ENCODE measurements at regions not wholly inside any gene's neighbourhood (a gene's known extent, or its start where the extent isn't known, plus 50 kb on each side); places are given as distances from the start of the nearest gene placed in this dataset.

DNA sequence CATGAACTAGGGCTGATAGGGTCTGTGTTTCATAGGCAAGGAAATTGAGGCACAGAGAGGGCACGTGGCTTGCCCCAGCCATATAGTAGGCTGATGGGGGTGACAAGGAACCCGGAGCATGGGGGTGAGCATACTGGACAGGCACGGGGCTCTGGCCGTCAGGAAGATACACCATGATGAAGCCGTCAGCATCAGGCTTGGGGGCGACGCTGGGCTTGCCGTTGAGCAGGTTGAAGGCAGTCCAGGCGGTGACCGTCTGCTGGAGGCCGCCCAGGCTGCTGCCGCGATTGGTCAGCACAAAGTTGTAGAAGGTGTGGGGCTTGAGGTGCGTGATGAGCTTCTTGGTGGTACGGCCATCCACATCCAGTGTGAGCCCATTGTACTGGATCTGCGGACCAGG lies 119.7 kb downstream of the PTPRS start:
- TF ChIP-seq ZNF274 (IDR thresholded peaks at IDR 0.05; ENCODE audit: borderline replicate concordance, extremely low read depth, low read length) (no peak), TCF12 (IDR thresholded peaks at IDR 0.05; ENCODE audit: low read depth, low read length) (no peak), EZH2 (IDR thresholded peaks at IDR 0.05; ENCODE audit: low read depth, low read length, severe bottlenecking) (no peak), GABPA (IDR thresholded peaks at IDR 0.05; ENCODE audit: borderline replicate concordance, insufficient read depth, low read length) (no peak), JUND (IDR thresholded peaks at IDR 0.05; ENCODE audit: low read length) (no peak), POLR2A (IDR thresholded peaks at IDR 0.05; ENCODE audit: control extremely low read depth in 1 of 2, low read depth in 2 of 2, low read length in 2 of 2) (no peak), POLR2AphosphoS5 (IDR thresholded peaks at IDR 0.05; ENCODE audit: low read depth, low read length) (no peak), EP300 (IDR thresholded peaks at IDR 0.05; ENCODE audit: borderline replicate concordance in 1 of 2, low read depth in 2 of 2, low read length in 2 of 2) (no peak), NRF1 (IDR thresholded peaks at IDR 0.05; ENCODE audit: low read depth, low read length) (no peak), YY1 (IDR thresholded peaks at IDR 0.05; ENCODE audit: low read depth, low read length) (no peak), PHF8 (conservative IDR thresholded peaks at IDR 0.05; ENCODE audit: low read depth, low read length) (no peak), SIN3A (conservative IDR thresholded peaks at IDR 0.05 in 1 of 2, IDR thresholded peaks at IDR 0.05 in 1 of 2; ENCODE audit: low read depth in 1 of 2, low read length in 2 of 2) (no peak)
- TF ChIP-seq, protein P1, sequence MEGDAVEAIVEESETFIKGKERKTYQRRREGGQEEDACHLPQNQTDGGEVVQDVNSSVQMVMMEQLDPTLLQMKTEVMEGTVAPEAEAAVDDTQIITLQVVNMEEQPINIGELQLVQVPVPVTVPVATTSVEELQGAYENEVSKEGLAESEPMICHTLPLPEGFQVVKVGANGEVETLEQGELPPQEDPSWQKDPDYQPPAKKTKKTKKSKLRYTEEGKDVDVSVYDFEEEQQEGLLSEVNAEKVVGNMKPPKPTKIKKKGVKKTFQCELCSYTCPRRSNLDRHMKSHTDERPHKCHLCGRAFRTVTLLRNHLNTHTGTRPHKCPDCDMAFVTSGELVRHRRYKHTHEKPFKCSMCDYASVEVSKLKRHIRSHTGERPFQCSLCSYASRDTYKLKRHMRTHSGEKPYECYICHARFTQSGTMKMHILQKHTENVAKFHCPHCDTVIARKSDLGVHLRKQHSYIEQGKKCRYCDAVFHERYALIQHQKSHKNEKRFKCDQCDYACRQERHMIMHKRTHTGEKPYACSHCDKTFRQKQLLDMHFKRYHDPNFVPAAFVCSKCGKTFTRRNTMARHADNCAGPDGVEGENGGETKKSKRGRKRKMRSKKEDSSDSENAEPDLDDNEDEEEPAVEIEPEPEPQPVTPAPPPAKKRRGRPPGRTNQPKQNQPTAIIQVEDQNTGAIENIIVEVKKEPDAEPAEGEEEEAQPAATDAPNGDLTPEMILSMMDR (IDR thresholded peaks at IDR 0.05; ENCODE audit: control extremely low read depth in 1 of 3, insufficient read depth in 1 of 3, low read depth in 1 of 3, low read length in 3 of 3): no peak
- TF ChIP-seq, protein P2, sequence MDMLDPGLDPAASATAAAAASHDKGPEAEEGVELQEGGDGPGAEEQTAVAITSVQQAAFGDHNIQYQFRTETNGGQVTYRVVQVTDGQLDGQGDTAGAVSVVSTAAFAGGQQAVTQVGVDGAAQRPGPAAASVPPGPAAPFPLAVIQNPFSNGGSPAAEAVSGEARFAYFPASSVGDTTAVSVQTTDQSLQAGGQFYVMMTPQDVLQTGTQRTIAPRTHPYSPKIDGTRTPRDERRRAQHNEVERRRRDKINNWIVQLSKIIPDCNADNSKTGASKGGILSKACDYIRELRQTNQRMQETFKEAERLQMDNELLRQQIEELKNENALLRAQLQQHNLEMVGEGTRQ (IDR thresholded peaks at IDR 0.05; ENCODE audit: low read length): no peak

Measured in H1 (cell line).